ENCODE measurements at regions not wholly inside any gene's neighbourhood (a gene's known extent, or its start where the extent isn't known, plus 50 kb on each side); places are given as distances from the start of the nearest gene placed in this dataset.

- TF ChIP-seq EZH2 (IDR thresholded peaks at IDR 0.05; ENCODE audit: insufficient read depth, poor library complexity, severe bottlenecking) (no peak), EZH2phosphoT487 (IDR thresholded peaks at IDR 0.05; ENCODE audit: insufficient read depth, low read depth) (no peak)
These were observed 532.0 kb upstream of the POU3F3 start for GRCh38 chr2:104321796-104322349.

Measured in GM23248 (cell line).